Upper lobe of right lung (tissue), 1 donor: ENCODE measurements at regions not wholly inside any gene's neighbourhood (a gene's known extent, or its start where the extent isn't known, plus 50 kb on each side); places are given as distances from the start of the nearest gene placed in this dataset.
A peak's percentile ranks its signal among the peaks of the same experiment; 100 is the strongest.

ENCODE experiments used
- ATAC-seq: fragments of 200-7000 bp; cut with Tn5 transposase; one replicate; pipeline ENCODE4 v1.9.1; 2020; ENCODE audit warnings: mild to moderate bottlenecking, moderate library complexity
- DNase-seq: peaks from one replicate; pipeline ENCODE4 v3.0.0-alpha.2; 2020
- H3K27ac ChIP-seq: fragments of 200-600 bp; one replicate; pipeline ENCODE4 v1.8.0; 2022
- H3K27me3 ChIP-seq: fragments of 200-600 bp; one replicate; pipeline ENCODE4 v1.8.0; 2022; ENCODE audit warnings: mild to moderate bottlenecking
- H3K36me3 ChIP-seq: fragments of 200-600 bp; one replicate; pipeline ENCODE4 v1.8.0; 2022
- H3K4me1 ChIP-seq: fragments of 200-600 bp; one replicate; pipeline ENCODE4 v1.8.0; 2022
- H3K4me3 ChIP-seq: fragments of 200-600 bp; one replicate; pipeline ENCODE4 v1.8.0; 2022; ENCODE audit warnings: mild to moderate bottlenecking
- H3K9me3 ChIP-seq: fragments of 200-600 bp; one replicate; pipeline ENCODE4 v1.8.0; 2022
- CTCF ChIP-seq: fragments of 200-600 bp; IDR thresholded peaks from one replicate; pipeline ENCODE4 v1.8.0; 2022; ENCODE audit warnings: antibody characterized with exemption
- intact Hi-C: fragments of 100-400 bp; cut with DNase I; formaldehyde crosslinking; loops from one replicate; pipeline ENCODE4 v1.11.0; 2022
- donor health status: DM: no; HTN: yes; CAD: no; lungs with severe emphysema.

- DNase-seq (no peak), ATAC-seq (no peak)
- Histone ChIP-seq H3K4me3 (no peak overlapping the region), H3K27ac (no peak overlapping the region), H3K27me3 (peaks cover 9% of the 10 kb centered on the region), H3K4me1 (peaks cover 14% of the 10 kb centered on the region), H3K36me3 (no peaks in the 10 kb centered on the region), H3K9me3 (no peaks in the 10 kb centered on the region)
- TF ChIP-seq CTCF, result no peak
- intact Hi-C loops, result no loop called here
Measured at GRCh38 chr2:236874866-236875481, 210.7 kb upstream of the COPS8 start.

- Histone ChIP-seq H3K27me3 (peaks cover 14% of the 10 kb centered on the region), H3K27ac (no peak overlapping the region), H3K36me3 (no peaks in the 10 kb centered on the region), H3K4me3 (no peak overlapping the region), H3K9me3 (no peaks in the 10 kb centered on the region), H3K4me1 (peaks cover 14% of the 10 kb centered on the region)
- no peak for TF ChIP-seq CTCF
- ATAC-seq (peak; percentile 10), DNase-seq (no peak)
- intact Hi-C loops, result no loop called here
Measured at GRCh38 chr2:236875906-236876505, 209.7 kb upstream of the COPS8 start.

- no peak overlapping the region for H3K4me3 ChIP-seq
- no peak overlapping the region for H3K27ac ChIP-seq
- H3K27me3 ChIP-seq, result peaks cover 15% of the 10 kb centered on the region
- DNase-seq (no peak), ATAC-seq (peak; percentile 45)
- intact Hi-C loops, result no loop called here
- H3K36me3 ChIP-seq, result no peaks in the 10 kb centered on the region
- H3K9me3 ChIP-seq, result no peaks in the 10 kb centered on the region
- TF ChIP-seq CTCF, result no peak
- H3K4me1 ChIP-seq, result peaks cover 14% of the 10 kb centered on the region
Measured at GRCh38 chr2:236876642-236877041, 209.0 kb upstream of the COPS8 start.

- Histone ChIP-seq H3K4me1 (peaks cover 5% of the 10 kb centered on the region), H3K27me3 (peaks cover 23% of the 10 kb centered on the region), H3K36me3 (no peaks in the 10 kb centered on the region), H3K4me3 (no peak overlapping the region), H3K27ac (no peak overlapping the region), H3K9me3 (no peaks in the 10 kb centered on the region)
- no peak for TF ChIP-seq CTCF
- ATAC-seq (no peak), DNase-seq (no peak)
- intact Hi-C loops, result no loop called here
Measured at GRCh38 chr2:236877972-236878371, 207.7 kb upstream of the COPS8 start.

GRCh38 chr2:236879416-236879963, 206.2 kb upstream of the COPS8 start:
- intact Hi-C loops, result no loop called here
- DNase-seq (no peak), ATAC-seq (no peak)
- H3K4me3 ChIP-seq, result no peak overlapping the region
- H3K36me3 ChIP-seq, result no peaks in the 10 kb centered on the region
- no peak overlapping the region for H3K27ac ChIP-seq
- peaks cover 27% of the 10 kb centered on the region for H3K27me3 ChIP-seq
- H3K9me3 ChIP-seq, result no peaks in the 10 kb centered on the region
- peaks cover 5% of the 10 kb centered on the region for H3K4me1 ChIP-seq
- TF ChIP-seq CTCF, result no peak
